OCI-LY1 (cell line): ENCODE measurements at regions not wholly inside any gene's neighbourhood (a gene's known extent, or its start where the extent isn't known, plus 50 kb on each side); places are given as distances from the start of the nearest gene placed in this dataset.

ENCODE experiments used
- EZH2 ChIP-seq: fragments of 200-600 bp; sonication (generic), shearing (Covaris generic); IDR thresholded peaks from 2 replicates; pipeline ENCODE4 v1.8.0; 2017; ENCODE audit warnings: borderline replicate concordance, mixed run types, mild to moderate bottlenecking, antibody characterized with exemption, low read length, moderate library complexity, mixed read lengths
- TF ChIP-seq, protein P1 (sequence below): fragments of 200-600 bp; sonication (generic), shearing (Covaris generic); IDR thresholded peaks from 2 replicates; pipeline ENCODE4 v1.5.1; 2017; ENCODE audit warnings: mild to moderate bottlenecking, antibody characterized with exemption, low read length, moderate library complexity, mixed read lengths

DNA sequence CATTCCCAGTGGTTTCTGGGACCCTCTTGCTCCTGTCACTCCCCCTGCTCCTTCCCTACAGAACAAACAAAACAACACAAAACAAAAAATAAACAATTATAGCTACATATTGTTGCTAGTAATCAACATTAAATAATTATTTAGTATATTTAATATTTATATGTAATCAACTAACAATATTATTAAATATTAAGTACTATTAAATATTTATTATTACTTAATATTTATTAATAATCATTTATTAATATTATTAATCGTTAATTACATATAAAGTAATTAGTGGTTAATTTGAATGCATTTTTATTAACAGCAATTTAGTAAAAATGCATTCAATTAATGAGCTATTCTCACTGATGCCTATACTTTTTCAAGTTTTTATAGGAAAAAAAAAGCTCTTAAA, 139.4 kb downstream of the ITGB8 start:
- TF ChIP-seq, protein P1, sequence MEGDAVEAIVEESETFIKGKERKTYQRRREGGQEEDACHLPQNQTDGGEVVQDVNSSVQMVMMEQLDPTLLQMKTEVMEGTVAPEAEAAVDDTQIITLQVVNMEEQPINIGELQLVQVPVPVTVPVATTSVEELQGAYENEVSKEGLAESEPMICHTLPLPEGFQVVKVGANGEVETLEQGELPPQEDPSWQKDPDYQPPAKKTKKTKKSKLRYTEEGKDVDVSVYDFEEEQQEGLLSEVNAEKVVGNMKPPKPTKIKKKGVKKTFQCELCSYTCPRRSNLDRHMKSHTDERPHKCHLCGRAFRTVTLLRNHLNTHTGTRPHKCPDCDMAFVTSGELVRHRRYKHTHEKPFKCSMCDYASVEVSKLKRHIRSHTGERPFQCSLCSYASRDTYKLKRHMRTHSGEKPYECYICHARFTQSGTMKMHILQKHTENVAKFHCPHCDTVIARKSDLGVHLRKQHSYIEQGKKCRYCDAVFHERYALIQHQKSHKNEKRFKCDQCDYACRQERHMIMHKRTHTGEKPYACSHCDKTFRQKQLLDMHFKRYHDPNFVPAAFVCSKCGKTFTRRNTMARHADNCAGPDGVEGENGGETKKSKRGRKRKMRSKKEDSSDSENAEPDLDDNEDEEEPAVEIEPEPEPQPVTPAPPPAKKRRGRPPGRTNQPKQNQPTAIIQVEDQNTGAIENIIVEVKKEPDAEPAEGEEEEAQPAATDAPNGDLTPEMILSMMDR, result no peak
- no peak for TF ChIP-seq EZH2
